Putamen (tissue), 1 donor: ENCODE measurements at regions not wholly inside any gene's neighbourhood (a gene's known extent, or its start where the extent isn't known, plus 50 kb on each side); places are given as distances from the start of the nearest gene placed in this dataset.

Experiments
- DNase-seq: peaks from one replicate; pipeline ENCODE4 v3.0.0-alpha.2; 2016; ENCODE audit warnings: low spot score

DNA sequence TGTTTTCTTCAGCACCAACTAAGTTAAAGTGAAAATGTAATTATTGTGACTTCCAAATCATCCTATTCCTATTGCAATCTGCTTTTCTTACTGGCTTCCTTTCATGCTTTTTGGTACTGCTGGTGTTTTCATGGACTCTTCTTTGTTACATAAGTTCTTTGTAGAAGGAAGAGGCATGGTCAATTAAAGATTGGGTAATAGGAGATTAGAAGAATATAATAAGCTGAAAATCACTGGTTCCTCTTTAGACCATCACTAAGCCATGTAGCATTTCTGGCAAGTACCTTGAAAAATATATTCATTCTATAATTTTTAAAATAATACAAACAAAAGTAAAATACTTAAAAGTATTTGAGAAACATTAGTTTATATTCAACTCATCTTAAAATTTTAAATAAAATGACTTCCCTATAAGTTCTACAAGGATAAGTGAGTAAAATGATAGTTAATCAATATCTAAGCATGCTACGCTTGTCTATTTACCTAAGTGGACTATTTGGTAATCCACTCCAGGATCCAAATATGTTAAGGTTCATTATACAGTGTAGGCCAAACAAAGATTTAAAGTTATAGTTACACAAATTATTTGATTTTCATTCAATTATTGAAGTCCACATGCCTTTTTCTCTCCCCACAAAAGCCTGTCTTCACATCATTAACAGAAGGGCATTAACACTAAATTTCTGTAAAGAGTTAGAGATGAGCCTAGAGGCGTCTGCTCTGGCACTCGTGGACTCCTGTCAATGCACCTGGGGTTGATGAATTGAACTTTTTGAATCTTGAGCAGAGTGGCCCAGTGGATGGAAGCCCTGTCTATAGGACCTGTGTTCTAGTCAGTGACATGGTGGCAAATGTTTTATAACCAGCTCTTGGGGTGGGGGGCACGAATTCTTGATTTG lies 408.1 kb downstream of the INHBA start:
- no peak for DNase-seq

DNA sequence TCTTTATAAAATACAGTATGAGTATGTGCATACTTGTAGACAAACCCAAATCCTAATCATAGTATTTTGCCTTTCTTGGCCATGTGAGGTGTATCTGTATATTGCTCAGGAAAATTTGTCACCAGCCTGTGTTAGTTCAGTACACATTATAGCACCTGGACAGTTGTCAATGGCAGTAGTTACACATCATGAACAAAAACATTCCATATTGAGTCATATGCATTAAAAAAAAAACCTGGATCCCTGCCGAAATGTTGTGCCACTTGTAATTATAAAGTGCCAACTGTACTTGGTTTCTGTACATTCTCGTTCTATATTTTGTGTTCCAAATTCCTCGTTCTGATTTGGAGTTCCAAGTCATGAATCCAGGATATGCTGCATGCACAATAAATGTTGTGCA lies 410.4 kb downstream of the INHBA start:
- no peak for DNase-seq

DNA sequence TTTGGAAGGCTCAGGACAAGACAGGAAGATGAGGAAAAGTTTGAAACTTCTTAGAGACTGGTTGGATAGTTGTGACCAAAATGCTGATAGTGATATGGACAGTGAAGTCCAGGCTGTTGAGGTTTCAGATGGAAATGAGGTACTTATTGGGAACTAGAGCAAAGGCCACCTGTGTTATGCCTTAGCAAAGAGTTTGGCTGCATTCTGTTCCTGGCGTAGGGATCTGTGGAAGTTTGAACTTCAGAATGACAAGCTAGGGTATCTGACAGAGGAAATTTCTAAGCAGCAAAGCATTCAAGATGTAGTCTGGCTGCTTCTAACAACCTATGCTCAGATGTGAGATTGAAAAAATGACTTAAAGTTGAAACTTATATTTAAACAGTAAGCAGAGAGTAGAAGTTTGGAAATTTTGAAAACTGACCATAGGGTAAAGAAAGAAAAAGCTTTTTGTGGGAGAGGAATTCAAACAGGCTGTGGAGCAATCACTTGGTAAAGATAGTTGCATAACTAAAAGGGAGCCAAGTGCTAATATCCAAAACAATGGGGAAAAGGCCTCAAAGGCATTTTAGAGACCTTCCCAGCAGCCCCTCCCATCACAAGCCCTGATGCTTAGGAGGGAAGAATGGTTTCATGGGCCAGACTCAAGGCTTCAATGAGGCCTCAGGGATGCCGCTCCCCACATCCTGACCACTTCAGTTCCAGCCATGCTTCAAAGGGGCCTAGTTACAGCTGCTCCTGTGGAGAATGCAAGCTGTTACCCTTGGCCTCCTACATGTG lies 415.1 kb downstream of the INHBA start:
- DNase-seq, result no peak

DNA sequence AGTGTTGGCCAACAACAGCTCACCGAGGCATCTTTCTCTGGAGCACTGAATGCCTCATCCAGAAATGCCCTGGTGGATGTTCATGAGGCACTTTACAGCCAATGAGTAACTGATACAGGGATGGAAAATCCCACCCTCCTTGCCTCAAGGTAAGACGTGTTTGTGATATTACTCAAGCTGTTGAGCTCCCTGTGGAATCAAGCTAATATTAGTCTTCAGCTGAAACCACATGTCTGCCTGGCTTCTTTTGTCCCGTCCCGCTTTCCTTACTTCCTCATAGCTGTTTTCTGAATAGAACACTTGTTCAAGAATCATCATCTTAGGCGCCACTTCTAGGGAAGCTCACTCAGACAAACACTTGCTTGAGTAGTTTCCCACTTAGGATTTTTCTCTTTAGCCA lies 422.4 kb downstream of the INHBA start:
- no peak for DNase-seq

DNA sequence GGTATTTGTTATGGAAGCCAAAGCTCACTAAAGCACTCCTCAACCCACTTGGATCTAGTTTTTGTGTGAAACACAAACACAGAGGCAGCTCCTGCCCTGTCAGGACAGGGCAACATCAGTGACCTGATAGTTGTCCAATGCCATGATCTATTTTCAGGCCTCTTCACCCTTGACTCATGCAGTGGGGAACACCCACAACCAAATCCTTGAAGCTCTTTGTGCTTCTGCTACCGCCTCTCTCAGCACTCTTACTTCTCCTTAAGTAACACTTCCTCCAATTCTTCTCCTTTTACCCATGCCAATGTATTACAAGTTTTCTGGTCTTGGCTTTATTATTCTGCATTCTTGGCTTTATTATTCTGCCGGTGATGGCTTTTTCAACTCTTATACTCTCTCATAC lies 425.3 kb downstream of the INHBA start:
- DNase-seq, result no peak

DNA sequence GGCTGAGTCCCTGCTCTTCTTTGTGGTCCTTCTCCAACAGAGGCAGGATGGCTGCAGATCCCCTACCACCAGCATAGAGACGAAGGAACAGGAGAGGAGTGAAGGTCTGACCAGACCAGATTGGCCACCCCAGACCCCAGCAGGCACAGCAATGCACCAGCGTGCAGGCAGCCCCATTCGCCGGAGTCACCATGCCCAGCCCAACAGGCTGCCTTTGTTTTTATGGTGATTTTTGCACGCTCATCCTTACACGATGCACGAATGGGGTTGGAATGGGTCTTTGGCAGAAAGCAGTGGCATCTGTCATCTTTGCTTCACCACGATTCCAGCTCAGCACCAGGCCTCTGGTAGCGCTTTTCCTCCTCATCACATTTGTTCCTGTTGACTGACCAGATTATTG lies 427.6 kb downstream of the INHBA start:
- DNase-seq, result no peak

DNA sequence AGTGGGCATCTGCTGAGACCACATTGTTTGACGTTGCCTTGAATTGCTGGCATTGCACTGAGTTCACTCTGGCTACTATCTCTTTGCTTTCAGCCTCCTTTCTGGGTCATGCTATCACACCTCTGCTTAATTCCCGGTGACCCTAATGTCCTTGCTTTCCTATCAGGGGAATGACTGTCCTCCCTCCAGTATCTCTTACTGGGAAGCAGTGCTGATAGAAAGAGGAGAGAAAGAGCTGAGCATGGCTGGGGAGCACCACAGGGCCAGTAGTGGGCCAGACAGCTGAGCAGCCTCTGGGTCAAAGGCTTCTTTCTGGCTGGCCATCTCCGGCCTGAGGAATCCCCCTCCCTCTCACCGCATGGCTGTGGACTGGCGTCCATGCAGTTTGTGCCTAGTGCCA lies 428.7 kb downstream of the INHBA start:
- DNase-seq, result no peak

DNA sequence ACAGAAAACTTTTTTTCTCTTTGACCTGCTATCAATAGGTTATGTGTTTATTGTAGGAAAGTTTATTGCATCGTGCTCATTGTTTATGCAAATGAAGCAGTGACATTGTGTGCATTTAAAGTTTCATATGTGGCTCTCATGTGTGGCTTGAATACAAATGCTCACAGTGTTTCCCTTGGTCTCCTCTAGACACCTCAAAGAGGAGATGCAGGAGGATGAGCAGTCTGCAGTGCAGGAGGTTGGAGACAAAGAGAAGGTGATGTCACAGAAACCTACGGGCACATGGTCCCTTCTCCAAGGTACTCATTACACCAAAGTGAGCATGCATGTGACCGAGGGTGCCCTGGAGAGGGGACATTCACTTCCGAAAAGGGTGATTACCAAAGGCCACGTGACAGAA lies 430.2 kb downstream of the INHBA start:
- DNase-seq, result no peak

DNA sequence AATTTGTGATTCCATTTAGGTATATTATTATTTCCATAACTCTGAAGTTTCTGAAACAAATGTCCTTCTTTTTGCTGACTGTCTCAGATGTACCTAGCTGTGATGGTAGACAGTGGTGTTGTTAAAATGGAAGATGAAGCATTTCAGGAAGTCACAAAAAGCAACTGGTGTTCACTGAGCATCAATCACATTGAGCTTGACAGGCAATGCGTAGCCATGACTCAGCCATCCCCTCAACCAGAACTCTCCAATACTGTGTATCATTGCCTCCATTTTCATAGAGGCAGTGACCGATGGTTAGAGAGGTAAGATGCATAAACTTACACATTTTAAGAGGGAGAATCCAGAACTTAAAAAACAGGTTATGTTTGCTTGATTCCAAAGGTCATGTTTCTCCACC lies 434.0 kb downstream of the INHBA start:
- no peak for DNase-seq

DNA sequence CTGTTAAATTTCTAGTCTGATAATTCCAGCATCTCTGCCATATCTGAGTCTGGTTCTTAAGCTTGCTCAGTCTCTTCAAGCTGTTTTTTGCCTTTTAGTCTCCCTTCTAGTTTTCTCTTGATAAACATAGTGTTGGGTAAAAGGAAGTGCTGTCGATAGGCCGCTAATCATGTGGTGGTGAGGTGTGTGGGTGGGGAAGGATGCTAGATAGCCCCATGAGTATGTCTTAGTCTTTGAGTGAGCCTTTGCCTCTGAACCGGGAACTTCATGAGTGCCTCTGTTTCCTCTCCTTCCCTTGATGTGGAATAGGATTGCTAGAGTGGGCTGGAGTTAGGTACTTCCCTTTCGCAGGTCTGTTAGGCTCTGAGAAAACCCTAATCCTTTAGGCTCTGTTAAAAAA lies 441.8 kb downstream of the INHBA start:
- DNase-seq, result no peak

DNA sequence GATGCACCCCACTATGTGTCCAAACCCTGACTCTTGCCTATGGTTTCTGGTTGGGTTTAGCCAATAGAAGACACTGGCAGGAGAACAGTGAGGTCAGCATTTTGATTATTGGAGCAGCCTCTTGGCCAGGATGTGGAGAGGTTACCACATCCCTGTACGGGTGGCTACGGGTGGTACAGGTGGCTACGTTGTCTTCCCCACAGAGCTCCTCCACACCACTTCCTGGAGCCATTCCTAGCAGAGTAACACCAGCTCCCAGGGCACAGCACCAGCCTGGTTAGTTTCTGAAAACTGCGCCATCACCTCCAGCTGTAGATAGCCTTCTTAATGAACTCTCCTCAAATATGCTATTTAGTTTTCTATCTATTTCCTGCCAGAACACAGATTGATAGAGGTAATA lies 445.2 kb downstream of the INHBA start:
- no peak for DNase-seq

DNA sequence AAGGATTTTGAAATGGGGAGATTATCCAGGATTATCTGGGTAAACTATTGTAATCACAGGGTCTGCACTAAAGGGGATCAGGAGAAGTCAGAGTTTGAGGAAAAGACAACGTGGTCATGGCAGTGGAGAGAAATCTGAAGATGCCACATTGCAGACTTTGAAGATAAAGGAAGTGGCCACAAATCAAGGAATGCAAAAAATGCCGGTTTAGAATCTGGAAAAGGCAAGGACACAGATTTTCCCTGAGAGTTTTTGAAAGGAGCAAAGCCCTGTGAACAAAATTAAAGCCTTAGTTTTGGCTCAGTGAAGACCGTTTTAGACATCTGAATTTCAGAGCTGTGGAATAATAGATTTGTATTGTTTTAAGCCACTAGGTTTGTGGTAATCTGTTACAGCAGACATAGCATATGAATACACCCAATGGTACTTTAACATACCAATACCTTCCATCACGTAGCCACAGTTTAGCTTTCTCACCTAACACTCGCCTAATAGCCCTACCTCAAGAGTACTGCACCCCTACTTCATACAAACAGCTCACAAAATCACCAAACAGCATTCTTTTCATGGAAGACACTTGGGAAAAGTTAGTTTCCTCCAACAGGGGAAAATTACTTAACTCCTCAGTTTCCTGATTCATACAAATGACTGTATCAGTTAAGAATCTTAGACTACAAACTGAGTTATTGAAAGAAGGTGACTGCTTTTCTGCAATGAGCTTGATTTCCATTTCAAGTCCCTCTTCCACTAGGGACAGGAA lies 446.5 kb downstream of the INHBA start:
- no peak for DNase-seq

DNA sequence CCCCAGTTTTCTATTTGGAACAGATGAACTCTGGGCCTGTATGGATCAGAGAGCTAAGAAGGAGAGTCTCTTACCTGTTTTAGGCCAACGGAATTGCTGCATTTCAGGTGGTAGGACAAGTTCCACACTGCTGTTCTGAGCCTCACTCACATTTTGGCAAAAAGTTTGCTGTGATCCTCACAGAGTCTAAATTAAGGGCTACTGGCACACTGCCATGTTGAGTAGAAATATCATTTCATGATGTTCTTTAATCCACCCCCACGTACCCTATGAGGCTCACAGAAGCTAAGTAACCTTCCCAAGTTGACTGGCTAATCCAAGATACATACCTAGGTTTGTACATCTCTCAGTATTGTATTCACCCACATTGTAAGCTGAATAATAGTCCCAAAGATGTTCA lies 447.2 kb downstream of the INHBA start:
- DNase-seq, result peak; percentile 1

DNA sequence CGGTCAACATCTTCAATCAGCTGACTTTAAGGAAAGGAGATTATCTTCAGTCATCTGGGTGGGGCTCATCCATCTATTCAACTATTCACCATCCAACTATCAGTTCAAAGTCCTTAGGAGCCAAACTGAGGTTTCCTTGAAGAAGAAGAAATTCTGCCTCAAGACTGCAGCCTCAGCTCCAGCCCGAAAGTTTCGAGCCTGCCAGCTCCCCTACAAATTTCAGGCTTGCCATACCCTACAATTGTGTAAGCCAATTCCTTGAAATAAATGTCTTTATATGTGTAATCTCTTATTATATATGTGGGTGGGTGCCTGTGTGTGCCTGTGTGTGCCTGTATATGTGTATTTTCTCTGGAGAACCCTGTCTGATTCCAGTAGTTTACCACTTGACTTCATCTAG lies 447.8 kb downstream of the INHBA start:
- DNase-seq, result no peak

DNA sequence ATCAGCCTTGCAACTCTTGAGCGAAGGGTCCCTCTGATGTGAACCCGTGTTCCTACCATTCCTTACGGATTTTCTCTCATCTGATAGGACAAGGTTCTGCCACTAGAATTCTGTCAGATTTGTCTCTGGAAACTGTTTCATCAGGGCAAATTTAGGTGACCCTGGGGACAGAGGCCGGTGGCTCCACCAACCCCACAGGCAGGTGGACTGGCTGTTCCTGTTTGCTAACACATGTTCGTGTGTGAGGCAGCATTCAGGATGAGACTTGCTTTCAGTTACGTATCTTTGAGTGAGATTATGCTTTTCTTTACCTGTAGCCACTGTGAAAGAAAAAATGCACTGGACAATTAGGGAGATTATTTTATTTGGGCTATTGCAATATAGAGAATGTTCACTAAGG lies 449.9 kb downstream of the INHBA start:
- no peak for DNase-seq

DNA sequence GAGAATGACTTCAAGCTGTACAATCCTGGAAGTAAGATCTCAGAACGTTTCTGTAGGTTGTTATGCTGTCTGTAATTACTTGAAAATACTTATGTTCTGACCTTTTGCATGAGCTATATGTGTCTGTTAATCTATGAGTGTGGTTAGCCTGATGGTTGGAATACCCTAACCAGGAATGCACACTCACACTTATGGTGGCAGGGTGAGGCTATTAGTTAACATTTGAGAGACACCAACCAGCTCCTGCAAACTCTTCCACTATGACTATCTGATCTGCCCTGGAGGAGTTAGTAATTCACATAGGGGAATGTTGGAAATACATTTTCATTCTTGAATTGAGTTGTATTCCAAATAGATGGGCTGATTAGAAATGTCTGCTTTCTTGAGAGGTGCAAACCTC lies 450.3 kb downstream of the INHBA start:
- DNase-seq, result no peak

DNA sequence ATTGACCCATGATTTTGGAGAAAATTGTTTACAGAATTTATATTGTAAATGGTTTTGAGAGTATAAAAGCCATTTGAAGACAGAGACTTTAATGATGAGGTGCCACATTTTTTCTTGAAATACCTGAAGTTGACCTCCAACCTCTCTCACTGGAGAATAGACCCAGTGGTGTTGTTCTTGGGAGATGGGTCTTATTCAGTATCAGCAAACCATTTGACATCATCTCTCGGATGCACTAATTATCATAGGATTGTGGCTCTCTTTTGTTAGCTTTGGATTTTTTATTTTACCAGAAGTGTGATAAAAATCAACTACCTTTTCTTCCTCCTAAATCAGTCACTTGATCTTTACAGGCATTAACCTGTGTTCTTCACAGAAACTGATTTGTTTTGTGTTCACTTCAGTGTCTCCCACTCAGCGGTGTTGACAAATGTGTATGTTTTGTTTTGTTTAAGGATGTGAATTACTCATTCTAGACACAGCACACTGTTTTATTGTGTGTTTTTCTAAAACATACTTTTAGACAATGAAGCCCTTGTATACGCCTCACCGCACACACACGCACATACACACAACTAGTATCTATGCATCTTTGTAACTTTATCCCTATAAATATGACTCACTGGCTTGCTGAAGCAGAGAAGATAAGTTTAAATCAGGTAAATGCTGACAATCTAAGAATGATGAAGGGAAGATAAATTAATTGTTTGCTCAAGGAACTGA lies 455.6 kb downstream of the INHBA start:
- no peak for DNase-seq

DNA sequence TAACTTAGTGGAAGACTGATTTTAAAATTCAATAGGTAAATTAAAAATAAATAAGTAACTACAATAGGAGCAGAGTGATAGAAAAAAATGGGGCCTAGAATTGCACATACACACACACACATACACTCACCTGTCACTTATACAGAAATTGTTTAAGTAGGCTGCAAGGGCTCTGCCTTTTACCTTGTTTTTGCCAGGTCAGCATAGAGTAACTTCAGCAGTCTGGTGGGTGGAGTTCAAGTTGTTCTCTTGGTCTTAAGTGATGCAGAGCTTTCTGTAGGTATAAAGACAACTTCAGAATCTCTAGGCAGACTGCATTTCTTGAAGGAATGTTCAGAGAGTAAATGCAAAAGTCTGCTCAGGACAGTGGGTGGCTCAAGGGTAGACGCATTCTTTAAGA lies 457.0 kb downstream of the INHBA start:
- DNase-seq, result no peak

DNA sequence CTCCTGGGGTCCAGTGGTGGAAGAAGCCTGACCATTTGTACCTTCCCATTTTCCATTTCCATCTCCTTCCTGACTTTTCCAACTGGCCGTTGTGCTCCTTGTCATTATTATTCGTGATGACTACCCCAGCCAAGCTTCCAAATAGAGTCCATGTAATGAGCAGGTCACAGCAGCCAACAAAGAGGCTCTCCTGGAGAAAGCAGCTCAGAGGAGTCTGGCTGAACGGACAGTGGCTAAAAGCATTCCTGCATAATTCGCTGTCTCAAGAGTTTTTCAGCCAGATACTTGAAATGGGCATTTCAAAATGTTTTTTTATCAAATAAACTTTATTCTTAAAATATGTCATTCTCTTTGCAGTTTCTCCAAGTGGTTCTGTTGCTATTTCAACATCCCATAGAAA lies 458.6 kb downstream of the INHBA start:
- DNase-seq, result no peak

DNA sequence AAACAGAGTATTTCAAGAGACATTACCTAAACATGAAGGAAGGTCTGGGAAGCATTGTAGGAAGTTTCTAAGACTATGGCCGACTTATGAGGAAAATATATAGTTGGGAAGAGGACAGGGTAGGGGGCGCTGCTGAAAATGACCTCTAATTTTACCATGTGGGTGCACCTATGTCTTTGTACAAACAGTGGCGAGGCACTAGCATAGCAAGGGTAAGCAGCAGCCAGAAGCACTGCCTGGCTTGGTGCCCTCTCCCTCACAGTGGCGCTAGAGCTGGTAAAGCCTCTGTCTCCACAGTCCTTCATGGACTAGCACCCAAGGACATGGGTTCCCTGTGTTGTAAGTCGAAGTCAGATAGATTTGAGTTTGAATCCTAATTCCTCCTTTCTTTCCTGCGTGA lies 461.2 kb downstream of the INHBA start:
- DNase-seq, result no peak

DNA sequence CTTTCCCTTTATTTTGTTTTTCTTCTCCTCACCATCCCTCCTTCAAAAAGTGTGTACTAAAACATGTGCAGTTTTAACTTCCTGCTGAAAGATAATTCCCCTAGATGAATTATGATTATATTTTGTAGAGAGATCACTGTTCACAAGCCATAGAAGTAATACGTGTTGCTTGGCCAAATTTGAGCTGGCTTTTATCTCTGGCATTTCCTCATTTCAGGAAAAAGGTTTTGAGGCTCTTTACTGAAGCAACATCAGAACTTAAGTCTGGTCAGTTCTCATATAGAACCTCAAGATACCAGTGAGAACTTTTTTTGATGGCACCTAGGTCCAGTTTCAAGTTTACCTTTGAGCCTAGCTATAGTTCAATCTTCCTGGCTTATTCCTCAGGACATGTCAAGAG lies 463.3 kb downstream of the INHBA start:
- DNase-seq, result no peak

DNA sequence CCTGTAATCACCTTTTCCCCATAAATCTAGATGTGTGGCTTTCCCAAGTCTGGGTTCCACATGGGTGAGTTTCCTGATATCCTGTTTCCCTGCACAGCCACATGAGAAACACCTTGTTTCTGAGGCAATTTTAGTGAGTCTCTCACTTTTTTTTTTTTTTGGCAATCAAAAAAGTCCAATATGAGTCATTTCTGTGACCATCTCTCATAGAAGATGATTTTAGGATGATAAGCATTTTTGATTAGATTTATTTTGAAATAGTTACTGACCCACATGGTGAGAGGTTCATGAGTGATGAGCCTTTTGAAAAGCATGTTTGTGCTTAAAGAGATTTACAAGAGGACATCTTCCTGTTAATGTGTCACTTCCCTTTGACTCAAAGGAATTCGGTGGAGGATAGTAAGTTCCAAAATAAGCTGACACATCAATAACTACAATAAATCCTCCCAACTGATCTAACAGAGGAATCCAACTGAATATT lies 464.0 kb downstream of the INHBA start:
- no peak for DNase-seq
